ENCODE measurements at regions not wholly inside any gene's neighbourhood (a gene's known extent, or its start where the extent isn't known, plus 50 kb on each side); places are given as distances from the start of the nearest gene placed in this dataset.
"Not testable (repeated sequence)": the region's sequence is repeated elsewhere in the genome, so short reads cannot be mapped to it uniquely, and the experiment has no call there.

- no peaks in the 10 kb centered on the region for H3F3A ChIP-seq (ENCODE audit: insufficient read depth, low read length)
- H3K9ac ChIP-seq (ENCODE audit: low read length), result no peak overlapping the region
- H3K79me2 ChIP-seq (ENCODE audit: insufficient read depth, low read length), result no peaks in the 10 kb centered on the region
- H3K27me3 ChIP-seq (ENCODE audit: insufficient read depth, low read length), result no peaks in the 10 kb centered on the region
- no peak overlapping the region for H3K4me2 ChIP-seq (ENCODE audit: low read length)
- no peaks in the 10 kb centered on the region for H3K9me3 ChIP-seq (ENCODE audit: low read length)
- H3K4me3 ChIP-seq (ENCODE audit: low read depth, low read length, poor library complexity, severe bottlenecking), result no peak overlapping the region
- no peak overlapping the region for H3K27ac ChIP-seq (ENCODE audit: low read depth, low read length, poor library complexity, severe bottlenecking)
- no peaks in the 10 kb centered on the region for H3K36me3 ChIP-seq (ENCODE audit: insufficient read depth, low read length)
- no peak for TF ChIP-seq EZH2 (IDR thresholded peaks at IDR 0.05; ENCODE audit: borderline replicate concordance, low read length)
- TF ChIP-seq CTCF (IDR thresholded peaks at IDR 0.05; ENCODE audit: low read length), result no peak
- H3K9me2 ChIP-seq (ENCODE audit: low read depth, low read length), result no peaks in the 10 kb centered on the region
- no peak overlapping the region for H2AFZ ChIP-seq (ENCODE audit: low read length)
- H4K20me1 ChIP-seq (ENCODE audit: insufficient read depth, low read length), result no peaks in the 10 kb centered on the region
- no peaks in the 10 kb centered on the region for H3K4me1 ChIP-seq (ENCODE audit: insufficient read depth, low read length, severe bottlenecking)
Observed at GRCh38 chr5:37945446-37945845, 105.6 kb upstream of the GDNF start.

GRCh38 chr5:37943136-37943535, 103.3 kb upstream of the GDNF start:
- not testable (repeated sequence) for H3K9me2 ChIP-seq (ENCODE audit: low read depth, low read length); H3K36me3 ChIP-seq (ENCODE audit: insufficient read depth, low read length); H3K9ac ChIP-seq (ENCODE audit: low read length); H2AFZ ChIP-seq (ENCODE audit: low read length); H3K79me2 ChIP-seq (ENCODE audit: insufficient read depth, low read length); H3K27ac ChIP-seq (ENCODE audit: low read depth, low read length, poor library complexity, severe bottlenecking); H4K20me1 ChIP-seq (ENCODE audit: insufficient read depth, low read length); H3K27me3 ChIP-seq (ENCODE audit: insufficient read depth, low read length); H3F3A ChIP-seq (ENCODE audit: insufficient read depth, low read length); H3K4me3 ChIP-seq (ENCODE audit: low read depth, low read length, poor library complexity, severe bottlenecking); H3K4me1 ChIP-seq (ENCODE audit: insufficient read depth, low read length, severe bottlenecking); H3K4me2 ChIP-seq (ENCODE audit: low read length); H3K9me3 ChIP-seq (ENCODE audit: low read length)

GRCh38 chr5:37940931-37941623, 101.2 kb upstream of the GDNF start:
- H3F3A ChIP-seq (ENCODE audit: insufficient read depth, low read length), result no peaks in the 10 kb centered on the region
- H4K20me1 ChIP-seq (ENCODE audit: insufficient read depth, low read length), result no peaks in the 10 kb centered on the region
- H3K4me1 ChIP-seq (ENCODE audit: insufficient read depth, low read length, severe bottlenecking), result no peaks in the 10 kb centered on the region
- no peaks in the 10 kb centered on the region for H3K36me3 ChIP-seq (ENCODE audit: insufficient read depth, low read length)
- no peak overlapping the region for H3K27ac ChIP-seq (ENCODE audit: low read depth, low read length, poor library complexity, severe bottlenecking)
- H3K4me2 ChIP-seq (ENCODE audit: low read length), result no peak overlapping the region
- H3K9me3 ChIP-seq (ENCODE audit: low read length), result no peaks in the 10 kb centered on the region
- no peak overlapping the region for H3K4me3 ChIP-seq (ENCODE audit: low read depth, low read length, poor library complexity, severe bottlenecking)
- H3K9ac ChIP-seq (ENCODE audit: low read length), result no peak overlapping the region
- H3K79me2 ChIP-seq (ENCODE audit: insufficient read depth, low read length), result no peaks in the 10 kb centered on the region
- no peaks in the 10 kb centered on the region for H3K9me2 ChIP-seq (ENCODE audit: low read depth, low read length)
- no peak overlapping the region for H2AFZ ChIP-seq (ENCODE audit: low read length)
- TF ChIP-seq CTCF (IDR thresholded peaks at IDR 0.05; ENCODE audit: low read length), result no peak
- TF ChIP-seq EZH2 (IDR thresholded peaks at IDR 0.05; ENCODE audit: borderline replicate concordance, low read length), result no peak
- H3K27me3 ChIP-seq (ENCODE audit: insufficient read depth, low read length), result no peaks in the 10 kb centered on the region

GRCh38 chr5:37938861-37939260, 99.0 kb upstream of the GDNF start:
- Histone ChIP-seq H3K4me2 (ENCODE audit: low read length) (no peak overlapping the region), H3K27me3 (ENCODE audit: insufficient read depth, low read length) (no peaks in the 10 kb centered on the region), H3F3A (ENCODE audit: insufficient read depth, low read length) (no peaks in the 10 kb centered on the region), H3K9me2 (ENCODE audit: low read depth, low read length) (no peaks in the 10 kb centered on the region), H3K9ac (ENCODE audit: low read length) (no peak overlapping the region), H3K79me2 (ENCODE audit: insufficient read depth, low read length) (no peaks in the 10 kb centered on the region), H3K4me3 (ENCODE audit: low read depth, low read length, poor library complexity, severe bottlenecking) (no peak overlapping the region), H2AFZ (ENCODE audit: low read length) (no peak overlapping the region), H3K27ac (ENCODE audit: low read depth, low read length, poor library complexity, severe bottlenecking) (no peak overlapping the region), H3K36me3 (ENCODE audit: insufficient read depth, low read length) (no peaks in the 10 kb centered on the region), H3K9me3 (ENCODE audit: low read length) (no peaks in the 10 kb centered on the region), H3K4me1 (ENCODE audit: insufficient read depth, low read length, severe bottlenecking) (no peaks in the 10 kb centered on the region), H4K20me1 (ENCODE audit: insufficient read depth, low read length) (no peaks in the 10 kb centered on the region)
- TF ChIP-seq CTCF (IDR thresholded peaks at IDR 0.05; ENCODE audit: low read length) (no peak), EZH2 (IDR thresholded peaks at IDR 0.05; ENCODE audit: borderline replicate concordance, low read length) (no peak)
